WTC11 (cell line): ENCODE measurements at regions not wholly inside any gene's neighbourhood (a gene's known extent, or its start where the extent isn't known, plus 50 kb on each side); places are given as distances from the start of the nearest gene placed in this dataset.

Experiments
- ATAC-seq: fragments of 200-7000 bp; cut with Tn5 transposase; 2 replicates; pipeline ENCODE4 v1.10.0; 2021; ENCODE audit warnings: mild to moderate bottlenecking, moderate library complexity
- CTCF ChIA-PET: fragments of 300-600 bp; sonication (Branson Sonifier 250); formaldehyde crosslinking; loops from one replicate; lab custom pipeline; 2021; ENCODE audit warnings: antibody characterized with exemption; lab: Charles Lee
- POLR2A ChIA-PET: fragments of 350-600 bp; sonication (Branson Sonifier 250); formaldehyde crosslinking; loops from one replicate; lab custom pipeline; 2021; ENCODE audit warnings: antibody characterized with exemption; lab: Charles Lee
- DNase-seq: peaks from one replicate; pipeline ENCODE4 v3.0.0; 2021; ENCODE audit warnings: low spot score
- H3K27ac Mint-ChIP-seq: 2 replicates; pipeline ENCODE4 v1.8.0; 2021; ENCODE audit warnings: mixed read lengths
- H3K27me3 Mint-ChIP-seq: 2 replicates; pipeline ENCODE4 v1.8.0; 2021; ENCODE audit warnings: low read depth, mild to moderate bottlenecking, moderate library complexity, mixed read lengths
- H3K36me3 Mint-ChIP-seq: 2 replicates; pipeline ENCODE4 v1.8.0; 2021; ENCODE audit warnings: mixed read lengths
- H3K4me1 Mint-ChIP-seq: 2 replicates; pipeline ENCODE4 v1.8.0; 2022; ENCODE audit warnings: mixed read lengths
- H3K4me3 Mint-ChIP-seq: 2 replicates; pipeline ENCODE4 v1.8.0; 2021; ENCODE audit warnings: mild to moderate bottlenecking, moderate library complexity, mixed read lengths
- H3K9me3 Mint-ChIP-seq: 2 replicates; pipeline ENCODE4 v1.8.0; 2021; ENCODE audit warnings: mixed read lengths
- CREM ChIP-seq: sonication (generic); formaldehyde crosslinking; IDR thresholded peaks from 2 replicates; pipeline ENCODE4 v1.8.1; 2022; ENCODE audit warnings: mild to moderate bottlenecking, missing genetic modification reagents, moderate library complexity
- GABPB1 ChIP-seq: sonication (generic); formaldehyde crosslinking; IDR thresholded peaks from 2 replicates; pipeline ENCODE4 v1.8.1; 2023; ENCODE audit warnings: mild to moderate bottlenecking, missing genetic modification reagents
- GTF2I ChIP-seq: fragments of 250-450 bp; sonication (Bioruptor Pico); conservative IDR thresholded peaks from 2 replicates; pipeline ENCODE4 v1.4.0; 2021; ENCODE audit warnings: mild to moderate bottlenecking
- HMGA2 ChIP-seq: fragments of 250-450 bp; sonication (Bioruptor Pico); IDR thresholded peaks from 2 replicates; pipeline ENCODE4 v1.4.0; 2021; ENCODE audit warnings: mild to moderate bottlenecking, moderate library complexity
- JAZF1 ChIP-seq: fragments of 250-450 bp; sonication (Bioruptor Pico); IDR thresholded peaks from 2 replicates; pipeline ENCODE4 v1.9.0; 2021; ENCODE audit warnings: moderate library complexity, mild to moderate bottlenecking, inconsistent platforms
- MYBL2 ChIP-seq: sonication (generic); formaldehyde crosslinking; IDR thresholded peaks from 2 replicates; pipeline ENCODE4 v1.8.1; 2023; ENCODE audit warnings: mild to moderate bottlenecking, moderate library complexity, missing genetic modification reagents
- NR3C1 ChIP-seq: sonication (generic); formaldehyde crosslinking; conservative IDR thresholded peaks from 2 replicates; pipeline ENCODE4 v1.8.1; 2023; ENCODE audit warnings: low read depth, mild to moderate bottlenecking, missing genetic modification reagents
- PRRX2 ChIP-seq: fragments of 250-450 bp; sonication (Bioruptor Pico); IDR thresholded peaks from 2 replicates; pipeline ENCODE4 v1.8.0; 2021; ENCODE audit warnings: mild to moderate bottlenecking
- TEAD4 ChIP-seq: sonication (generic); formaldehyde crosslinking; IDR thresholded peaks from 2 replicates; pipeline ENCODE4 v1.8.0; 2022; ENCODE audit warnings: mild to moderate bottlenecking, missing genetic modification reagents
- ZNF219 ChIP-seq: sonication (generic); formaldehyde crosslinking; IDR thresholded peaks from 2 replicates; pipeline ENCODE4 v1.8.0; 2023; ENCODE audit warnings: missing genetic modification reagents, mild to moderate bottlenecking, borderline replicate concordance
- ZNF671 ChIP-seq: fragments of 250-450 bp; sonication (Bioruptor Pico); IDR thresholded peaks from 2 replicates; pipeline ENCODE4 v1.8.0; 2021; ENCODE audit warnings: mild to moderate bottlenecking
- TF ChIP-seq, protein P1 (sequence below): sonication (generic); formaldehyde crosslinking; IDR thresholded peaks from 2 replicates; pipeline ENCODE4 v1.8.1; 2023; ENCODE audit warnings: mild to moderate bottlenecking, missing genetic modification reagents, moderate library complexity
- TF ChIP-seq, protein P2 (sequence below): sonication (generic); formaldehyde crosslinking; IDR thresholded peaks from 2 replicates; pipeline ENCODE4 v1.8.0; 2022; ENCODE audit warnings: missing genetic modification reagents
- TF ChIP-seq, protein P3 (sequence below): fragments of 250-450 bp; sonication (Bioruptor Pico); IDR thresholded peaks from 2 replicates; pipeline ENCODE4 v1.9.0; 2021; ENCODE audit warnings: moderate library complexity, mild to moderate bottlenecking, inconsistent platforms, borderline replicate concordance
- TF ChIP-seq, protein P4 (sequence below): sonication (generic); formaldehyde crosslinking; IDR thresholded peaks from 2 replicates; pipeline ENCODE4 v1.8.0; 2023; ENCODE audit warnings: missing genetic modification reagents
- TF ChIP-seq, protein P5 (sequence below): sonication (generic); formaldehyde crosslinking; IDR thresholded peaks from 2 replicates; pipeline ENCODE4 v1.8.0; 2023; ENCODE audit warnings: mild to moderate bottlenecking, missing genetic modification reagents
- TF ChIP-seq, protein P6 (sequence below): fragments of 250-450 bp; sonication (Bioruptor Pico); IDR thresholded peaks from 2 replicates; pipeline ENCODE4 v1.9.0; 2021; ENCODE audit warnings: mild to moderate bottlenecking, borderline replicate concordance

DNA sequence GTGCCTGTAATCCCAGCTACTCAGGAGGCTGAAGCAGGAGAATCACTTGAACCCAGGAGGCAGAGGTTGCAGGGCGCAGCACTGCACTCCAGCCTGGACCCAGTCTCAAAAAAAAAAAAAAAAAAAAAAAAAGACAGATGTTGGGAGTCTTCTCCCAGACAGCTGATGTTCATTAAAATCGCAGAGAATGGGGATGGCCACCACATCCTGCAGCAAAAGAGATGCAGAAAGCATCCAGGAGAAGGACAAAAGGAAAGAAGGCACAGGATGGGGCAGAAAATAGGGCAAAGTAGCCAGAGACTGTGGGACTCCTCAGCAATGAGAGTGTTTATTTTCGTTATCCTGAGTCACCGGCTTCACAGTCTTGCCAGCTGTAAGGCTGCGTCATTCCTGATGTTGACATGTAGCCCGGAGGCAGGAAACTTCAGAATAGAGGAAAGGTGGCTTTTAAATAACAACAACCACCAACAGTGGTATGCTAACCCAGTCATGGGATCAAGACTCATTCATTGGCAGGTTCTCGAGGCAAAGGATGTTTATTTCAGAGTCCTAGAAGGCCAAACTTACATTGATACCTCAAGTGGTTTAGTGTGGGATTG is 149.5 kb upstream of the SVIL start (continued):
- TF ChIP-seq, protein P1, sequence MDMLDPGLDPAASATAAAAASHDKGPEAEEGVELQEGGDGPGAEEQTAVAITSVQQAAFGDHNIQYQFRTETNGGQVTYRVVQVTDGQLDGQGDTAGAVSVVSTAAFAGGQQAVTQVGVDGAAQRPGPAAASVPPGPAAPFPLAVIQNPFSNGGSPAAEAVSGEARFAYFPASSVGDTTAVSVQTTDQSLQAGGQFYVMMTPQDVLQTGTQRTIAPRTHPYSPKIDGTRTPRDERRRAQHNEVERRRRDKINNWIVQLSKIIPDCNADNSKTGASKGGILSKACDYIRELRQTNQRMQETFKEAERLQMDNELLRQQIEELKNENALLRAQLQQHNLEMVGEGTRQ (CRISPR knock-in tag): no peak
- TF ChIP-seq, protein P2, sequence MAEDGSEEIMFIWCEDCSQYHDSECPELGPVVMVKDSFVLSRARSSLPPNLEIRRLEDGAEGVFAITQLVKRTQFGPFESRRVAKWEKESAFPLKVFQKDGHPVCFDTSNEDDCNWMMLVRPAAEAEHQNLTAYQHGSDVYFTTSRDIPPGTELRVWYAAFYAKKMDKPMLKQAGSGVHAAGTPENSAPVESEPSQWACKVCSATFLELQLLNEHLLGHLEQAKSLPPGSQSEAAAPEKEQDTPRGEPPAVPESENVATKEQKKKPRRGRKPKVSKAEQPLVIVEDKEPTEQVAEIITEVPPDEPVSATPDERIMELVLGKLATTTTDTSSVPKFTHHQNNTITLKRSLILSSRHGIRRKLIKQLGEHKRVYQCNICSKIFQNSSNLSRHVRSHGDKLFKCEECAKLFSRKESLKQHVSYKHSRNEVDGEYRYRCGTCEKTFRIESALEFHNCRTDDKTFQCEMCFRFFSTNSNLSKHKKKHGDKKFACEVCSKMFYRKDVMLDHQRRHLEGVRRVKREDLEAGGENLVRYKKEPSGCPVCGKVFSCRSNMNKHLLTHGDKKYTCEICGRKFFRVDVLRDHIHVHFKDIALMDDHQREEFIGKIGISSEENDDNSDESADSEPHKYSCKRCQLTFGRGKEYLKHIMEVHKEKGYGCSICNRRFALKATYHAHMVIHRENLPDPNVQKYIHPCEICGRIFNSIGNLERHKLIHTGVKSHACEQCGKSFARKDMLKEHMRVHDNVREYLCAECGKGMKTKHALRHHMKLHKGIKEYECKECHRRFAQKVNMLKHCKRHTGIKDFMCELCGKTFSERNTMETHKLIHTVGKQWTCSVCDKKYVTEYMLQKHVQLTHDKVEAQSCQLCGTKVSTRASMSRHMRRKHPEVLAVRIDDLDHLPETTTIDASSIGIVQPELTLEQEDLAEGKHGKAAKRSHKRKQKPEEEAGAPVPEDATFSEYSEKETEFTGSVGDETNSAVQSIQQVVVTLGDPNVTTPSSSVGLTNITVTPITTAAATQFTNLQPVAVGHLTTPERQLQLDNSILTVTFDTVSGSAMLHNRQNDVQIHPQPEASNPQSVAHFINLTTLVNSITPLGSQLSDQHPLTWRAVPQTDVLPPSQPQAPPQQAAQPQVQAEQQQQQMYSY (CRISPR knock-in tag): no peak

DNA sequence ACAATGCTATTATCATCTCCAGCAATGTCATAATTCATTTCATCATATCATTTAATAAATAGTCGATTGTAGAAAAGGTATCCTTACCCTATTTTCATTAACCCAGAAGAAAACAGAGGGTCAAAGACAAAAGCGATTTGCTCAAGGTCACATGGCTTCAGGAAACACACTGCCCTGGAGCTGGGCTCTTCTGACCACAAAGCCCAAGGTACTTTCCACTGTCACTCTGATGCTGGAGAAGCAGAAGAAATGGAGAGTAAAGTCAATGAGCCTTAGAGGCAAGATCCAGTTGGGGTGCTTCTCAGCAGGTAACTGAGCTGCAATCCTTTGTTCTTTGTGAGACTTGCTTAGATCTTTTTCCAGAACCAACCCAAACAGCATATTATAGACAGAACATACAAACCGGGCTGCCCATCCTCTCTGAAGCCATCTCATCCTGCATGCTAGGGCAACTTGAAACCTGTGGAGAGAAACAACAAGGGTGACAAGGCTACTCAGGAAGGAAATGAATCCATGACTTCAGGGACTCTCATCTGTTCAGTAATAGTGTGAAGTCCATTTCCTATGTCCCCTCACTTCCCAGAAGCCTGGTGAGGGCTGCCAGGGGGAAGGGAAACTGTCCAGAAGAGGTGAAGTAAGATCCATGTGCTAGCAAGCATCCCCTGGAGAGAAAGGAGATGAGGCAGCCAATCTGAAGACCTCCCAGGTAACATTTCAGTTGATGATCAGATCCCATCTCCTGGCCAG is 148.6 kb upstream of the SVIL start:
- H3K27me3 Mint-ChIP-seq: peaks cover 4% of the 10 kb centered on the region; the same call in 1 of the 2 replicates
- TF ChIP-seq HMGA2 (CRISPR knock-in tag): no peak
- TF ChIP-seq MYBL2 (CRISPR knock-in tag): no peak
- TF ChIP-seq, protein P3, sequence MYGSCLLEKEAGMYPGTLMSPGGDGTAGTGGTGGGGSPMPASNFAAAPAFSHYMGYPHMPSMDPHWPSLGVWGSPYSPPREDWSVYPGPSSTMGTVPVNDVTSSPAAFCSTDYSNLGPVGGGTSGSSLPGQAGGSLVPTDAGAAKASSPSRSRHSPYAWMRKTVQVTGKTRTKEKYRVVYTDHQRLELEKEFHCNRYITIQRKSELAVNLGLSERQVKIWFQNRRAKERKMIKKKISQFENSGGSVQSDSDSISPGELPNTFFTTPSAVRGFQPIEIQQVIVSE (CRISPR knock-in tag): no peak
- no peak for TF ChIP-seq TEAD4
- TF ChIP-seq GABPB1: no peak
- TF ChIP-seq, protein P4, sequence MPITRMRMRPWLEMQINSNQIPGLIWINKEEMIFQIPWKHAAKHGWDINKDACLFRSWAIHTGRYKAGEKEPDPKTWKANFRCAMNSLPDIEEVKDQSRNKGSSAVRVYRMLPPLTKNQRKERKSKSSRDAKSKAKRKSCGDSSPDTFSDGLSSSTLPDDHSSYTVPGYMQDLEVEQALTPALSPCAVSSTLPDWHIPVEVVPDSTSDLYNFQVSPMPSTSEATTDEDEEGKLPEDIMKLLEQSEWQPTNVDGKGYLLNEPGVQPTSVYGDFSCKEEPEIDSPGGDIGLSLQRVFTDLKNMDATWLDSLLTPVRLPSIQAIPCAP (CRISPR knock-in tag): no peak
- TF ChIP-seq GTF2I (CRISPR knock-in tag): no peak
- no peak for TF ChIP-seq ZNF671 (CRISPR knock-in tag)
- TF ChIP-seq, all 79 proteins: peak for 0
- H3K36me3 Mint-ChIP-seq: peaks cover 3% of the 10 kb centered on the region; the same call in 1 of the 2 replicates
- DNase-seq (no peak), ATAC-seq (no peak)
- H3K4me3 Mint-ChIP-seq: no peak overlapping the region
- ChIA-PET CTCF (interaction anchor here (0.7 kb wide), 1 partner anchor 266 kb away, joined by 4 read pairs; no protein-coding TSS in a partner anchor), POLR2A (interaction anchor here (0.5 kb wide), 1 partner anchor 59 kb away, joined by 3 read pairs; no protein-coding TSS in a partner anchor)
- no peak overlapping the region for H3K27ac Mint-ChIP-seq
- H3K4me1 Mint-ChIP-seq: peaks cover 22% of the 10 kb centered on the region
- peaks cover 15% of the 10 kb centered on the region for H3K9me3 Mint-ChIP-seq

DNA sequence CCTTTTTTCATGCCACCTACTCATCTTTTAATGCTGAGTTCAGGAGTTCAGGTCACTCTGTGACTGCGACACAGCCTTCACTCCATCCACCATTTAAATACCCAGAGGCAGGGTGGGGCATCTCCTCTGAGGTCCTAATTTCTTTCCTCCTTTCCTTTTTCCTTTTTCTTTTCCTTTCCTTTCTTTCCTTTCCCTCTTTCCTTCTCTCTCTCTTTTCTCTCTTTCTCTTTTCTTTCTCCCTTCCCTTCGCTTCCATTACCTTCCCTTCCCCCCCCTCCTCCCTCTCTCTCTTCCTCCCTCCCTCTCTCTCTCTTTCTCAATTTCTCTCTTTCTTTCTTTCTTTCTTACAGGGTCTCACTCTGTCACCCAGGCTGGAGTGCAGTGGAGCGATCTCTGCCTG is 145.9 kb upstream of the SVIL start:
- POLR2A ChIA-PET: interaction anchor here (0.7 kb wide), 1 partner anchor 662 kb away, joined by 6 read pairs; no protein-coding TSS in a partner anchor
- Mint-ChIP-seq H3K4me3 (no peak overlapping the region), H3K36me3 (no peaks in the 10 kb centered on the region), H3K9me3 (peaks cover 3% of the 10 kb centered on the region; the same call in 1 of the 2 replicates), H3K27me3 (peaks cover 2% of the 10 kb centered on the region; the same call in 1 of the 2 replicates), H3K4me1 (peaks cover 22% of the 10 kb centered on the region), H3K27ac (peak overlapping the region; percentile 5; the same call in 1 of the 2 replicates)
- CTCF ChIA-PET: no interaction called here
- TF ChIP-seq ZNF219 (CRISPR knock-in tag) (no peak), MYBL2 (CRISPR knock-in tag) (no peak), CREM (CRISPR knock-in tag) (no peak), ZNF671 (CRISPR knock-in tag) (no peak), NR3C1 (no peak), JAZF1 (CRISPR knock-in tag) (no peak), PRRX2 (CRISPR knock-in tag) (no peak)
- TF ChIP-seq, protein P5, sequence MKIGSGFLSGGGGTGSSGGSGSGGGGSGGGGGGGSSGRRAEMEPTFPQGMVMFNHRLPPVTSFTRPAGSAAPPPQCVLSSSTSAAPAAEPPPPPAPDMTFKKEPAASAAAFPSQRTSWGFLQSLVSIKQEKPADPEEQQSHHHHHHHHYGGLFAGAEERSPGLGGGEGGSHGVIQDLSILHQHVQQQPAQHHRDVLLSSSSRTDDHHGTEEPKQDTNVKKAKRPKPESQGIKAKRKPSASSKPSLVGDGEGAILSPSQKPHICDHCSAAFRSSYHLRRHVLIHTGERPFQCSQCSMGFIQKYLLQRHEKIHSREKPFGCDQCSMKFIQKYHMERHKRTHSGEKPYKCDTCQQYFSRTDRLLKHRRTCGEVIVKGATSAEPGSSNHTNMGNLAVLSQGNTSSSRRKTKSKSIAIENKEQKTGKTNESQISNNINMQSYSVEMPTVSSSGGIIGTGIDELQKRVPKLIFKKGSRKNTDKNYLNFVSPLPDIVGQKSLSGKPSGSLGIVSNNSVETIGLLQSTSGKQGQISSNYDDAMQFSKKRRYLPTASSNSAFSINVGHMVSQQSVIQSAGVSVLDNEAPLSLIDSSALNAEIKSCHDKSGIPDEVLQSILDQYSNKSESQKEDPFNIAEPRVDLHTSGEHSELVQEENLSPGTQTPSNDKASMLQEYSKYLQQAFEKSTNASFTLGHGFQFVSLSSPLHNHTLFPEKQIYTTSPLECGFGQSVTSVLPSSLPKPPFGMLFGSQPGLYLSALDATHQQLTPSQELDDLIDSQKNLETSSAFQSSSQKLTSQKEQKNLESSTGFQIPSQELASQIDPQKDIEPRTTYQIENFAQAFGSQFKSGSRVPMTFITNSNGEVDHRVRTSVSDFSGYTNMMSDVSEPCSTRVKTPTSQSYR (CRISPR knock-in tag): no peak
- TF ChIP-seq, protein P6, sequence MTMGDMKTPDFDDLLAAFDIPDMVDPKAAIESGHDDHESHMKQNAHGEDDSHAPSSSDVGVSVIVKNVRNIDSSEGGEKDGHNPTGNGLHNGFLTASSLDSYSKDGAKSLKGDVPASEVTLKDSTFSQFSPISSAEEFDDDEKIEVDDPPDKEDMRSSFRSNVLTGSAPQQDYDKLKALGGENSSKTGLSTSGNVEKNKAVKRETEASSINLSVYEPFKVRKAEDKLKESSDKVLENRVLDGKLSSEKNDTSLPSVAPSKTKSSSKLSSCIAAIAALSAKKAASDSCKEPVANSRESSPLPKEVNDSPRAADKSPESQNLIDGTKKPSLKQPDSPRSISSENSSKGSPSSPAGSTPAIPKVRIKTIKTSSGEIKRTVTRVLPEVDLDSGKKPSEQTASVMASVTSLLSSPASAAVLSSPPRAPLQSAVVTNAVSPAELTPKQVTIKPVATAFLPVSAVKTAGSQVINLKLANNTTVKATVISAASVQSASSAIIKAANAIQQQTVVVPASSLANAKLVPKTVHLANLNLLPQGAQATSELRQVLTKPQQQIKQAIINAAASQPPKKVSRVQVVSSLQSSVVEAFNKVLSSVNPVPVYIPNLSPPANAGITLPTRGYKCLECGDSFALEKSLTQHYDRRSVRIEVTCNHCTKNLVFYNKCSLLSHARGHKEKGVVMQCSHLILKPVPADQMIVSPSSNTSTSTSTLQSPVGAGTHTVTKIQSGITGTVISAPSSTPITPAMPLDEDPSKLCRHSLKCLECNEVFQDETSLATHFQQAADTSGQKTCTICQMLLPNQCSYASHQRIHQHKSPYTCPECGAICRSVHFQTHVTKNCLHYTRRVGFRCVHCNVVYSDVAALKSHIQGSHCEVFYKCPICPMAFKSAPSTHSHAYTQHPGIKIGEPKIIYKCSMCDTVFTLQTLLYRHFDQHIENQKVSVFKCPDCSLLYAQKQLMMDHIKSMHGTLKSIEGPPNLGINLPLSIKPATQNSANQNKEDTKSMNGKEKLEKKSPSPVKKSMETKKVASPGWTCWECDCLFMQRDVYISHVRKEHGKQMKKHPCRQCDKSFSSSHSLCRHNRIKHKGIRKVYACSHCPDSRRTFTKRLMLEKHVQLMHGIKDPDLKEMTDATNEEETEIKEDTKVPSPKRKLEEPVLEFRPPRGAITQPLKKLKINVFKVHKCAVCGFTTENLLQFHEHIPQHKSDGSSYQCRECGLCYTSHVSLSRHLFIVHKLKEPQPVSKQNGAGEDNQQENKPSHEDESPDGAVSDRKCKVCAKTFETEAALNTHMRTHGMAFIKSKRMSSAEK (CRISPR knock-in tag): no peak
- DNase-seq (no peak), ATAC-seq (no peak)
